Eye (tissue), 1 donor: ENCODE measurements at regions not wholly inside any gene's neighbourhood (a gene's known extent, or its start where the extent isn't known, plus 50 kb on each side); places are given as distances from the start of the nearest gene placed in this dataset.

ENCODE experiments used
- DNase-seq: peaks from one replicate; pipeline ENCODE4 v3.0.0-alpha.2; 2015

- DNase-seq: no peak
Observed at GRCh38 chr6:21893793-21894192, 300.2 kb downstream of the SOX4 start.

GRCh38 chr6:21895555-21895954 lies 302.0 kb downstream of the SOX4 start:
- no peak for DNase-seq

- DNase-seq: no peak
Observed at GRCh38 chr6:21898107-21898796, 304.7 kb downstream of the SOX4 start.

- DNase-seq: no peak
Observed at GRCh38 chr6:21899708-21900107, 306.2 kb downstream of the SOX4 start.

GRCh38 chr6:21900730-21901129 lies 307.2 kb downstream of the SOX4 start:
- no peak for DNase-seq

GRCh38 chr6:21902628-21903169 lies 309.1 kb downstream of the SOX4 start:
- no peak for DNase-seq

- DNase-seq: no peak
Observed at GRCh38 chr6:21905531-21905930, 312.0 kb downstream of the SOX4 start.

- no peak for DNase-seq
Observed at GRCh38 chr6:21906826-21907225, 313.3 kb downstream of the SOX4 start.

GRCh38 chr6:21907291-21907690 lies 313.7 kb downstream of the SOX4 start:
- DNase-seq: no peak

- no peak for DNase-seq
Observed at GRCh38 chr6:21908161-21908848, 314.8 kb downstream of the SOX4 start.

GRCh38 chr6:21909321-21909720 lies 315.8 kb downstream of the SOX4 start:
- DNase-seq: no peak

- no peak for DNase-seq
Observed at GRCh38 chr6:21911208-21911607, 317.7 kb downstream of the SOX4 start.

- no peak for DNase-seq
Observed at GRCh38 chr6:21912151-21912832, 318.7 kb downstream of the SOX4 start.

- peak; percentile 59 for DNase-seq
Observed at GRCh38 chr6:21914121-21914973, 320.8 kb downstream of the SOX4 start.

- DNase-seq: no peak
Observed at GRCh38 chr6:21915707-21916260, 322.2 kb downstream of the SOX4 start.

- no peak for DNase-seq
Observed at GRCh38 chr6:21918041-21918440, 324.5 kb downstream of the SOX4 start.

GRCh38 chr6:21918666-21919065 lies 325.1 kb downstream of the SOX4 start:
- DNase-seq: no peak

GRCh38 chr6:21922086-21922485 lies 328.5 kb downstream of the SOX4 start:
- no peak for DNase-seq

- no peak for DNase-seq
Observed at GRCh38 chr6:21924002-21924401, 330.5 kb downstream of the SOX4 start.

GRCh38 chr6:21928827-21929226 lies 335.3 kb downstream of the SOX4 start:
- DNase-seq: no peak

- no peak for DNase-seq
Observed at GRCh38 chr6:21931641-21932335, 338.2 kb downstream of the SOX4 start.

GRCh38 chr6:21933351-21933750 lies 339.8 kb downstream of the SOX4 start:
- no peak for DNase-seq
